ENCODE measurements at regions not wholly inside any gene's neighbourhood (a gene's known extent, or its start where the extent isn't known, plus 50 kb on each side); places are given as distances from the start of the nearest gene placed in this dataset.
"Not testable (repeated sequence)": the region's sequence is repeated elsewhere in the genome, so short reads cannot be mapped to it uniquely, and the experiment has no call there.

DNA sequence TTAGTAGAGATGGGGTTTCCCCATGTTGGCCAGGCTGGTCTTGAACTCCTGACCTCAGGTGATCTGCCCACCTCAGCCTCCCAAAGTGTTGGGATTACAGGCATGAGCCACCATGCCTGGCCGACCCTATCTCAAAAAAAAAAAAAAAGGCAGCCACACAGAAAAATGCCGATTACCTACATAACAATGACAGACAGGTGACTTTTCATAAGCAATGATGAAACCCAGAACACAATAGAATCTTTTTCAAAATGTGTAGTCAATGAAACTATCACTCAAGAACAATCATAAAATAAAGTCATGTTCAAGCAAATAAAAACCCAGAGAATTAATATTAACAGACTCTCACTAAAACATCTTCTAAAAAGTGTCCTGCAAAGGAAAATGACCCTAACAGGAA lies 135.6 kb upstream of the MVB12B start:
- TF ChIP-seq, protein P1, sequence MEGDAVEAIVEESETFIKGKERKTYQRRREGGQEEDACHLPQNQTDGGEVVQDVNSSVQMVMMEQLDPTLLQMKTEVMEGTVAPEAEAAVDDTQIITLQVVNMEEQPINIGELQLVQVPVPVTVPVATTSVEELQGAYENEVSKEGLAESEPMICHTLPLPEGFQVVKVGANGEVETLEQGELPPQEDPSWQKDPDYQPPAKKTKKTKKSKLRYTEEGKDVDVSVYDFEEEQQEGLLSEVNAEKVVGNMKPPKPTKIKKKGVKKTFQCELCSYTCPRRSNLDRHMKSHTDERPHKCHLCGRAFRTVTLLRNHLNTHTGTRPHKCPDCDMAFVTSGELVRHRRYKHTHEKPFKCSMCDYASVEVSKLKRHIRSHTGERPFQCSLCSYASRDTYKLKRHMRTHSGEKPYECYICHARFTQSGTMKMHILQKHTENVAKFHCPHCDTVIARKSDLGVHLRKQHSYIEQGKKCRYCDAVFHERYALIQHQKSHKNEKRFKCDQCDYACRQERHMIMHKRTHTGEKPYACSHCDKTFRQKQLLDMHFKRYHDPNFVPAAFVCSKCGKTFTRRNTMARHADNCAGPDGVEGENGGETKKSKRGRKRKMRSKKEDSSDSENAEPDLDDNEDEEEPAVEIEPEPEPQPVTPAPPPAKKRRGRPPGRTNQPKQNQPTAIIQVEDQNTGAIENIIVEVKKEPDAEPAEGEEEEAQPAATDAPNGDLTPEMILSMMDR (conservative IDR thresholded peaks at IDR 0.05; ENCODE audit: low read depth, low read length), result not testable (repeated sequence)
- TF ChIP-seq EZH2 (IDR thresholded peaks at IDR 0.05; ENCODE audit: borderline replicate concordance, low read depth, low read length, poor library complexity, severe bottlenecking), result not testable (repeated sequence)
